GM19397 (cell line): ENCODE measurements at regions not wholly inside any gene's neighbourhood (a gene's known extent, or its start where the extent isn't known, plus 50 kb on each side); places are given as distances from the start of the nearest gene placed in this dataset.

ENCODE experiments used
- ATAC-seq: cut with Tn5 transposase; IDR thresholded peaks from one replicate; pipeline ENCODE4 v1.9.1; 2021; ENCODE audit warnings: mild to moderate bottlenecking, moderate library complexity; ENCODE audit not compliant: unreplicated experiment

DNA sequence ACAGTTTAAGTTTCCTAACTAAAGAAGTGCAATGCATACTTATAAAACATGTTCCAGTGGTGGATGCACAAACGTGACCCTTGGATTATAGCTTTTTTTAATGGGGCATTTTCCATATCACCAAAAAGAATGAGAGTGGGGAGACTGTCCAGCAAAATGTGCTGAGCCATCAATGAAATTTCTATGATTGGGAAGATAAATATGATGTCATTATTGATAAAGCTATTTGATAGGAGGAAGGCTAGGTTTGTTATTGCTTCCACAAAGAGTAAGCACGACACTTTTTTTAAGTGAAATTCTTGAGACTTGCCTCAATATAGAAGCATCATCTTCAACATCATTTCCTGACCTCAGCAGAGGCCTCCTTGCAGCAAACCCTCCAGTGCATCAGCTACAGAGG lies 174.6 kb upstream of the CLEC14A start:
- ATAC-seq: no peak

DNA sequence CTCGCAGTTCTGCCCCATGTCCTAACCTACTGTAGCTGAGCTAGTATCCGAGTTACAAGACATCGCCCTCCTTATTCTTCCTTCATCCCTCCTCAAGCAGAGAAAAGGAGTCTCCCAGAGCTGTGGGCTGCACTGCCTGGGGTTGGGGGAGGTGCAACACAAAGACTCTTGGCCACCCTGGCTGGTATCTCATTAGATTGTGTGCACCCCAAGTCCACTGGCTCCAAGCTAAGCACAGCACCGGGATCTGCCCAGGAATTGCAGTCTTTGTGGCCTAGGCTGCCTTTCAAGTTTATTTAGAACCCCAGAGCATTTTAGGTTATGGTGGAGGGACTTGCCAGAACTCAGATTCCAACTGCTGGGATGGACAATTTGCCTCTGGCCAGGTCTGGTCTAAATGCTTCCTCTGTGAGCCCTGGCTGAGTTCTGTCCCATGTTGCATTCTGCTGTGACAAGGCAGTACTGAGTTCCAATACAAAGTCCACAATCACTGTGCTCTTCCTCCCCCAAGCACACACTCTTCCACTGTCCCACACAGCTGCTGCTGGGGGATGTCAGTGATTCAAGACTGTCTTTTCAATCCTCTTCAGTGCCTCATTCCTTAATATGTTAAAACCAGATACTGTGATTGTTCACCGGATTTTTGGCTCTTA lies 169.6 kb upstream of the CLEC14A start:
- ATAC-seq: no peak

DNA sequence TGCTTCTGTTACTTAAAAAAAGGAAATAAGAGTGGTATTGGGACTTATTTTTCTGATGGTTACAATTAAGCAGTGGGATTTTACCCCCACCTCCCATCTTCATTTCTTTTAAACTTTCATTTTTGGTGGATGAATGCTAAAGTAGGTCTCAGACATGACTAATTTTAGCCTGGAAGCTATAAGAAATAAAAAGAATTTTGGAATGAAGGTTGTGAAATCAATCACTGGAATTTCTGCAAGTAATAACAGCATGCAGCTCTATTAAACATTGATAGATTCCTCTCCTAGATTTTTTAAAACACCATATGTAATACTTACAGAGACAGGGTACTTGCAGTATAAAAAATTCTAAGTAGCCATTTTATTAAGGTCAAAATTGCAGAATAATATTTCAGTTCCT lies 164.2 kb upstream of the CLEC14A start:
- no peak for ATAC-seq

DNA sequence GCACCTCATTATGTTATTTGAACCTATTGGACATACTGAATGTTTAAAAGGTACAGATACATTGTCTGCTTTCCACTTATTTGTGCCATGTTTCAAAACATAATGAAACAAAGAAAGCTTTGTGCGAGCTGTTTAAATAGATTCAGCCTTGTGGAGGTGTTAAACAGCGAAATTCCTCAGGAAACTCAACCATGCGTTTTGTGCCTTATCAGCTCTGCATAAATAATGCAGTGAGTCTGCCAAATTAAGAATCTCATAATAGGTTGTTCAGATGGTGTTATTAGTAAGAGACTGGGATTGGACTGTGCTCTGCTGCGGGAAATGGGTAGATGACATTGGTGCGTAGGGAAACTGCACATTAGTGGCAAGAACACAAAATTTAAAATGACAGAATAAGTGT lies 163.7 kb upstream of the CLEC14A start:
- no peak for ATAC-seq

DNA sequence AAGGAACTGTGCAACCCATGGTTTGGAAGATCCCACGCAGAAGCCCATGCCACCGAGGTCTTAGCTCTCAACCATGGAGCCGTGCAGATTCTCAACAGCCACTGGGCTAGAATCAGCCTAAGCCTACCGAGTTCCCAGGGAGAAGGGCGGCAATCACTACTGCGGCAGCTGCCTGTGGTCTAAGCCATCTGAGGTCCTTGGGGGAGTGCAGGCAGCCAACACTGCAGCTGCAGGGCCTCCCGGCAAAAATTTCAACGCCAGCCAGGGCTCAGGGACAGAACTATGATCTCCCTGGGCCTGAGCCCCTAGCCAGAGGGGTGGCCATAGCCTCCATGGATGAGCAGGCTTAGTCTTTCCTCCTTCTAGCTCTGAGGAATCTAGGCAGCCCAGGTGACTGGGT lies 156.8 kb upstream of the CLEC14A start:
- no peak for ATAC-seq

DNA sequence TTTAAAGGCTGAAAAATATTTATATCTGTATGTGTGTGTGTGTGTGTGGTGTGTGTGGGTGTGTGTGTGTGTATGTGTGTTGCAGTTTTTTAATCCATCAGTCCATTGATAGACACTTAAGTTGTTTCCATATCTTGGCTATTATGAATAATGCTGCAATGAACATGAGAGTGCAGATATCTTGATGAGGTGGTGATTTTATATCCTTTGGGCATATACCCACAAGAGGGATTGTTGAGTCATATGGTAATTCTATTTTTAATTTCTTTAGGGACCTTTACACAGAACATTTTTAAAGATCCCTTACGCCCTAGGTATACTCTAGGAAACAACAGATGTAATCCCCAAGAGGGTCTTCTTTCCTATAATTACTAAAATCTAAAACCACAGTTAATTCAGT lies 154.5 kb upstream of the CLEC14A start:
- ATAC-seq: no peak

DNA sequence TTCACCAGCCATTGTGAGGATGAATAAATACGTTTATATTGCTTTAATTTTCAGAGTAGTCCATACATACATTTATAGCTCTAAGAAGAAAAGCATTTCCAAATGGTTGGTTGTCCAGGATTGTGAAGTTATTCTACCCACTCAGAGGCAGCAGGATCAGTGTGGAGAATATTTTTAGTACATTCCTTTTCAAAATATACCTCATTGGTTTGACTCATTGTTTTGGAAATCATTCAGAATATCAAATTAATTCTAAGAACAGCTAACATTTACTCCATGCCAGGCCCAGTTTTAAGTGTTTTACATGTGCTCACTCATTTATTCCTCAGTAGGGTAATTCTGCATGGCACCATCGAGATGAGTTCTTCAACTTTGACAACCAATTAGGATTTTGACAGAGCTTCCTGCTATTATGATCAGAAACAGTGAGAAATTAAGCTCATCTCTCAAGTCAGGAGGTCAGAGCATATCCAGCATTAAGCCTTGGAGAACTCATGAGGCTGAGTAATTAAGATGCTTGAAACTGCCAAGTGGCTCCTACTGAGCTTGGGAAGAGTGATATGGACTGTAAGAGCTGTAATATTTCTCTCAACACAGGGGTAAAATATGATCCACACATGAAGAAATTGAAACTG lies 153.3 kb upstream of the CLEC14A start:
- no peak for ATAC-seq

DNA sequence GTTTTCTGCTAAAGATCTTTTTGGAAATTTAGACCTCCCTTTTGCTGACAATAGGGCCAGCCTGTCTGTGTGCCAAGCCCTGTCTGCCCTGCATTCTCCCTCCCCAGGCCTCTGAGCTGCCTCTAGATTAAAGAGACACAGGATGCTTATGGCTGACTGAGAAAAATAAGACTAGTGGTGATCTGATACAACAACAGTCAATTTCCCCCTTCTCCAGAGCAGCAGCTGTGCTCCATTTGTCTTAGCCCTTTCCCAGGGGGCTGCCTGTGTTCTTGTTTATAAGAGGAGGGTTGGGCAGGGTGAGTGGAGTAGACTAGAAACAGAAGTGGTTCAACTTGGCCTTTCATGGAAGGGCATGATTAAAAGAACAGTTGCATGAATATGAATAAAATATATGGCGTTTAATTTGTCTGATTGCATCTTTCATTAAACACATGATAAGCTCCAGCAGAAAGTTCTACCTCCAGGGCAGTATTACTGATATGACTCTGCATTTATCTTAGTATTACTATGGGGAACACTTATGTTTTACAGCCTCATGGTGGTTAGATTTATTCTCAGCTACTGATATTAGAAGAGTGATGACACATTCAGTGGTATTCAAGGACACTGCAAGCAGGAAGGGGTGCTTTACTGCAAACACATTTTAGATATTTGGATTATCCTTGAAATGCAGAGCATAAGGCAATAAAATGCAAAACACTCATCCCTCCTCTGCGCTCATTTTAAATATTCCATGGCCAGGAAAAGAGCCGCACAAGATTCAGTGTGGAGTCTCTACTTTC lies 150.2 kb upstream of the CLEC14A start:
- no peak for ATAC-seq

DNA sequence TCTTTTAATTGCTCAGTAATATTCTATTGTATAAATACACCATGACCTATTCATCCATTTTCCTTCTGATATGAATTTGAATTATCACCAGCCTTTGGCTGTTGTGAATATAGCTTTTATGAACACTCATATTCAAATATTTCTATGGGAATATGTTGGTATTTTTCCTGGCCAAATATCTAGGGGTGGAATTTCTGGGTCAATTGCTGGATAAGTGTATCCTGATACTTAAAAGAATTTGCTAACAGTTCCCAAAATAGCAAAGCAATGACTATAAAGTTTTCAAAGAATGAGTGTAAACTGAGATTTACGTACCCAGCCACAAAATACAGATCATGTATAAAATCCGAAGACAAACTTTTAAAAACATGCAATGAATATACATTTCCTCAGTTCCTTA lies 148.7 kb upstream of the CLEC14A start:
- no peak for ATAC-seq

DNA sequence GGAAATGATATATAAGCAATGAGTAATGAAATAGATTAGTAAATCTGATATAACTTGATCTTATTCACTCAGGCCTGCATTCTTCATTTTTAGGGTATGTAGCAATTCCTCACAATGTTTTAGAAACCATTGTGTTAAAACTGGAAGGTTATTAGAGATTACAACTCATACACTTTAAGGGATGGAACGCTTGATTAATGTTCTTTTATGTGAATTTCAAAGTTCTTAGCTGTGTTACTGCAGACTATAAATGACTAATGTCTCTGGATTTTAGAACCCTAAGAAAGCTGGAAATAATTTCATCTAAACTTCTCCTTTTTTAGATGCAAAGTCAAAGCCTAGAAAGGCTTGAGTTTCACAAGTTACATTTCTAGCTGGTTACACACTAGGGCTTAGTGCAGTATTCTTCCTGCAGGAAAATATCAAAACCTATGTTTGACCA lies 148.2 kb upstream of the CLEC14A start:
- ATAC-seq: no peak

DNA sequence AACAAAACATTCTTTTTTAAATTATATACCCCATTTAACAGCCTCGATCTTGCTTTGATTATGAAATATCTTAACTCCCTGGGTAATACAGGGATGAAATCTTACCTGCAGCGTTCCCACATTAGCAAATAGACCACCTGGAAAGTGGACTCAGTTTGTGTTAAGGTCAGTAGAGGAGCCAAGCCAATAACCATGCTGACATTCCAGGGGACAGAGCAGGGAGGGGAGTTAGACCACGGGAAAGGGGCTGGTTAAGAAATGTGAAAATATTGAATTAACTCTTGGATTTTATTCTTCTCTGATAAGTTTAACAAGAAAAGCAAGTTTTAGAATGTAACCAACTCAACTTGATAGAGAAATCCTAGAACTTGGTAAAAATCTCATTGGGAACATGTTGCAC lies 144.9 kb upstream of the CLEC14A start:
- no peak for ATAC-seq

DNA sequence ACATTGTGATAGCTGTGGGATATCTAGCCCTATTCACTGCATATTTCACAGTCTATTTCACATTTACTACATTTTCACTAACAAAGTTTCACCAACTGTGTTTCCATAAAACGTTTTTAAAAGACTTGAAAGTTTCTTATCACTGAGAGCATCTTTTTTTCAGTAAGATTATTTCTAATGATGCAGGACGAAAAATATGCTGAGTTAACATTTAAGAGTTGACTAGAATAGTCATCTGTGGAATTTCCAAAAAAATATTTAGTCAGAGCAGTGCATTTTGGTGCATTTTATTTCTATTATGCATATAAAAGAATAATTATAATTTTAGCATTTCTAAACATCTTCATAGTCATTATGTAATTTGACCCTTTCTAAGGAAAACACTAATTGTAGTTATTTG lies 143.8 kb upstream of the CLEC14A start:
- ATAC-seq: no peak

DNA sequence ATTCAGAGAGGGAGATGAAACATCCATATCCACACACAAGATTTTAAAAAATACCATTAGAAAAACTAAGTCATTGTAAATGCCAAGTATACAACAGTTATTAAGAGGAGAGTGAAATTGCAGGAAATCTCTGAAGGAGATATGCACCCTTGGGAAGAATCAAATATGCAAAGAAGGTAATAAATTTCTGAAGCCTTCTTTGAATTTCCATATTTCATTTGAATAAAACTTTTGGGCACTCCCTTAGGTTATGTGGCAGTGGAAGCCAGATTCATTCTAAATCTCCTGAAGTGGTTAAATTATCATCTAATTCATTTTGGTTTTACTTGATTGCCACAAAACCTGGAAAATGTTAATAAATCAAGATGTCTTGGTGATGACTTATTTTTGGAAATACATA lies 138.9 kb upstream of the CLEC14A start:
- ATAC-seq: no peak

DNA sequence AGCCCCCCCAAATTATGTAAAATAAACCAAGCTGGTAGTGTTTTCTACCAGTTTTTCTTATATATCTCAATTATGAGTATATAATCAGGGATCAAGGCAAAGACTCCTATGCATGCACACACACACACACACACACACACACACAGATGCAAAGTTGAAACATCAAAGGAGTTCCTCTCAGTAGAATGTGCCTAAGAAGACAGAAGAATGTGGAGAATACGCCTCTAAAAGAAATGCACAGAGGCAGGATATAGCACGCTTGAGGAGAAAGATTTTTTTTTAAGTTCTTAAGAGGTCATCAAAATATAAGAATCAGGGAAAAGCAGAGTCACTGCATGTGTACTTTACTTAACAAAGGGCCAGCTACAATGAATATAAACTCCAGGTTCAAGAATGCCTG lies 138.2 kb upstream of the CLEC14A start:
- ATAC-seq: no peak

DNA sequence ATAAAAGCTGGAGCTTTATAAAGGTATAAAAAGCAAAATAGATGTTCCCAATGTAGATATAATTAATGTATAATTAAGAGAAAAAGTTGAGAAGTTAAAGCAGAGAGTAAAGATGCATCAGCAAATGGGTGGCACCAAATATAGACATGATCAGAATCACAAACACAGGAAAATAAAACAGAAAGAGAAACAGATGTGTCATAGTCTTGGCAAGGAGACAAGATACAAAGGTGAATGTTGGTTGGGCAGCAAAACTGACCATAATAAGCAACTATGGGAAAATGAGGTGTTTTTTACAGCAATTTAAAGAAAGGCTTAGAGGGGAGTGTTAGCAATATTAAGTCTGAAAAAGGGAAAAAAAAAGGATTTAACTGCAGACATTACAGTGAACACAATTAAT lies 135.4 kb upstream of the CLEC14A start:
- no peak for ATAC-seq

DNA sequence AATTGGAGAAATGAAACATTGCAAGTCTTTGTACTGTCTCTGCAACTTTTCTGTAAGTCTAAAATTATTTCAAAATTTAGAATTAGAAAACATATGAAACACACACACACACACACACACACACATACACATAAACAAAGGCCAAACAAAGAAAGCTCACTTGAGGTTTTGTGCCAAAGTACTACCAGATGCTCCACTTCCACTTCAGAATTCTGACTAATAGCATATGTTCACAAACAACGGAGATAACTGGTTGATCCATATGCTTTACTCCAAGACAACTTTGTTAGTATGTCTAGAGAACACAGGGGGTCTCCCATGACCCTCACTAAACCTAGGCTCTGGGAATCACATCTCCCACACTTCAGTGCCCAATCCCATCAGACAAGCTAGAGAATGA lies 133.8 kb upstream of the CLEC14A start:
- no peak for ATAC-seq

DNA sequence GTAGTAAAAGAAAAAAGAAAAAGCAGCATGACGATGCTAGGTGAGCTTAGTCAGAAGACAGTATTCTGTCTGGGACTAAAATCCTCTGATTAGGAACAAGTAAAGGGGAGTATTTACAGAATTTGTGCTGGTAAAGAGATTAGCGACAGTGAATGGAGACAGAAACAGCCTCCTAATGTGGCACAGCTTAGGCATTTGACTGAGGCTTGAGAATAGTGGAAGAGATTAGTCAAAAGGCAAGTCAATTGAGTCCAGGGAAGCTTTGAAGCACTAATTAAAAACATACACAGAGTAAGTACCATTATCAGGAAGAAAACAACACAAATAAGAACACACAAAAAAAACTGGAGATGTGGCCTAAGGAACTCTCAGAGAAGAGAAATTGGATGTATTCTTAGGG lies 131.9 kb upstream of the CLEC14A start:
- no peak for ATAC-seq

DNA sequence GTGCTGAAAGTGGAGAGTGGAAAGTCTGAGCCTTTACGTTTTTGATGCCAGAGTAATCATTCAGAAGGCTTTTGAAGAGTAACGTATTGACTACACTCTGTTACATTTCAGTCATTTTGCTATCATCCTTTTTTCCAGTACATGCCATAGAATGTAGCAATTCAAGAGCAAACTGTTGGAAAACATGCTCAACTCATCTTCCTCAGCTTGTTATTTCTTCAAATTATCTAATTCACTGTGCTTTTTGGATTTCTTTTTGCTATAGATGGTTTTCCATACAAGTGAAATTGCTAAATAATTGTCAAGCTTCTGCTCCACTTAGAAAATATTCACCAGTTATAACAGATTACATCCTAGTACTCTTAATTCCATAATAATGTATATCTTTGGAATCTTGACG lies 129.9 kb upstream of the CLEC14A start:
- ATAC-seq: no peak

DNA sequence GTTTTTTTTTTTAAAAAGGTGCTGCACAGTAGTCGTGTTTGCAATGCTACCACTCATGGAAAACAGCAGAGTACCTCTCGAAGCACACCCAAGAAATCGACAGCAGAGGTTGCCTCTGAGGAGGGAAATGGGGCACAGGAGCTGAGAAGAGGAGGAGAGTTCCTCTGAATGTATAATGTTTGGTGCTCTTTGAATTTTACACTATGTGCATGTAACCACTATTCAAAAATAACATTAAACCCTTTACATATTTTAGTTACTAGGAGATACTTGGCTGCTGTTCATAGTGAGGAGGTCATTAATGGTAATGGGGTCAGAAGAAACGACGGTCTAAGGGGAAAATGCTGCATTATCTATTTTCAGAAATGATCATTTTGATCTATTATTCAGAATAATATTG lies 129.4 kb upstream of the CLEC14A start:
- ATAC-seq: no peak

DNA sequence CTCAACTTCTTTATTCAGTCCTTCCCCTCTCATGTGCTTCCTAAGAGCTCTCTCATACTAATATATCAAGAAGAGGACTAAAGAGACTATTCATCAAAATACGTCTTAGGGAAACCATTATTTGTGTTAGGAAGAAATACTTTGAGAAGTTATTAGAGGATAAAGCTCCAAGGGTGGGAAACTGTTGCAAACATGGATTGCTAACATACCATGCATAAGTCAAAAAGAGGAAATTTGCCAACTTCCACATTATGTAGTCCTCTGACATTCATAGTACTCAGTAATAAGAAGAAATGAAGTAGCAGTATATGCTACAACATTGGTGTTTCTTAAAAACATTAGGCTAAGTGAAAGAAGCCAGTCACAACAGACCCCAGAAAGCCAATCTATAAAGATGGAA lies 128.8 kb upstream of the CLEC14A start:
- no peak for ATAC-seq

DNA sequence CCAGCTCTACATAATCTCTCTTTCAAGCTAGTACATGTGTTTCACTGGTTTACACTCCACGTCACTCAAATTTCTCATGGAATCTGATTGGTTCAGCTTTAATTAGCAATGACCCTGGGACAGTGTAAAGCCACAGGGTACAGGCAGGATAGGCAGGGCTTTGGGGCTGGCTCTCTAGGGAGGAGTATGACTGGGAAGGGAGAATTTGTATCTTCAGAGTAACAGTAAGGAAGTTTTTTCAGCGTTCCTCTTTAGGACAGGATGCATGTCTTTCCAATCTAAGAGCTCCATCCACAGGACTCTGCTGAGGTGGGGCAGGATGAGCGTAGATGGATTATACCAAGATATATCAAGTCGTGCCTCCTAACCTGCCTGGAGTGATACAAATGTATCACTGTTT lies 112.0 kb upstream of the CLEC14A start:
- ATAC-seq: no peak

DNA sequence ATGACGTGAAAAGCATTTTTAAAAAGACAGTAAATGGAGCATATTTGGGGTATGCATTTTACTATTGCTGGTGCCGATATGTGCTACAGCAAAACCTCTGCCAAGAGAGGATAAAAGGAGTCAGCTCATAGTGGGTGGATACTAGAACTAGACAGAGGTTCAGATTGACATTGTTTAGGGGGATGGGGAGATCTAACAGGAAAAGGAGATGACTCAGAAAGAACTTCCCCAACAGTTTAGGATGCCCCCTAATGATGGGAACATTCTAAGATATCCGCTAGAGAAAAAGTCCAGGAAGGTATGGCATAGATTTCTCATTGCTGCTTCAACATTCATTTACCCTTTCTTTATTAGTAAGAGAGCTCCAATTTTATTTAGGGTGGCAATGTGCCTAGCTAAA lies 110.5 kb upstream of the CLEC14A start:
- no peak for ATAC-seq
